ENCODE measurements at regions not wholly inside any gene's neighbourhood (a gene's known extent, or its start where the extent isn't known, plus 50 kb on each side); places are given as distances from the start of the nearest gene placed in this dataset.

DNA sequence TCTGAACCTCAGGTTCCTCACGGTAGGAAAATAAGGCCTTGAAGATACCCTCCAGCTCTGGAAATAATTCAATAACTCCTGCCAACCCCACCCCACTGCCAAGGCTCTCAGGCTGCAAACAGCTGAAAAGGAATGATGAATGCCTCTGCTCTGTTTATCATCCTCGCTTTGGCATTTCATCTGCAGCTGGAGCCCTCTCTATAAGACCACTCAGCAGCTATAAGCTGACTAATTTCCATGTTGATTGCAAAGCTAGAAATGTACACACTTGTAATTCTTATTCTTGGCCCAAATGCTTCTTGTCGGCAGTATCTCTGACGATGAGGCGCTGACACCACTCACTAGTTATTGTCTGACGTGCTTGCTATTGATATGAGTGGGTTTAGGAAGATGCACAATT lies 408.4 kb upstream of the NMUR2 start:
- H3K4me3 ChIP-seq (ENCODE audit: low read depth, low read length): no peak overlapping the region

DNA sequence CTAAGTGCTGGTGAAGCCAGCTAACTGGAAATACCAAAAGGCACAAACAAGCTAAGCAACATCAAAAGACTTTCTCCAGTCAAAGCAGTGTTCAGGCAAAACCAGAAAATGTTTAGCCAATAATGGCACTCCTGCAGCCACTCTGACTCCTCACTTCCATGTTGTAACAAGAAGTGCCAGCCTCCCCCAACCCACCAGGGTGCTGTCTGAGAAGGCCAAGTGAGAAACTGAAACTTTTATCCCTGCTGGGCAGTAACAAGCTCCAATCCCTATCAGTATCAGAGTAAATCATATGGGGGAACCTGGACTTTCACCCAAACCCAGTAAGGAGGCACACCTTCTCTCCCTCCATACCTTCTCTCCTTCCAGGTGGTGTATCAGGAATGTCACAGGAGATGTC lies 414.8 kb upstream of the NMUR2 start:
- no peak overlapping the region for H3K4me3 ChIP-seq (ENCODE audit: low read depth, low read length)
- DNase-seq (ENCODE audit: low read depth): no peak

More for the DNA sequence above, 408.4 kb upstream of the NMUR2 start:
- no peak for DNase-seq (ENCODE audit: low read depth)

DNA sequence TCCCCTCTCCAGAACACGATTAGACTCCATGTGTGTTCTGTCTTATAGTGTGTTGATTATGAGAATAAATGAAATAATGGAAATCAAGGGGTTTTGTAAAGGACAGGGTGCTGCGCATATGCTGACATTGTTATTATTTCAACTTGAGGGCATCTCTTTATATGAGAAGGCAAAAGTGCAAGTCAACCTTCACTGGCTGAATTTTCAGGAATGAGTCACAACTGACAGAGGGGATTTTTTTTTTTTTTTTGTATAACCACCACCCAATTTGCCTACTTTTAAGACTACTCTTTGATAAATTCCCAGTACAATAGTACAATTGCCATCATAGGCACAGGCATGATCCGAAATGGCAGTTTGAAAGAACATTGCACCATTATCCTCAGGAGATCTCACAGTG lies 419.2 kb upstream of the NMUR2 start:
- H3K4me3 ChIP-seq (ENCODE audit: low read depth, low read length): no peak overlapping the region
- DNase-seq (ENCODE audit: low read depth): no peak

DNA sequence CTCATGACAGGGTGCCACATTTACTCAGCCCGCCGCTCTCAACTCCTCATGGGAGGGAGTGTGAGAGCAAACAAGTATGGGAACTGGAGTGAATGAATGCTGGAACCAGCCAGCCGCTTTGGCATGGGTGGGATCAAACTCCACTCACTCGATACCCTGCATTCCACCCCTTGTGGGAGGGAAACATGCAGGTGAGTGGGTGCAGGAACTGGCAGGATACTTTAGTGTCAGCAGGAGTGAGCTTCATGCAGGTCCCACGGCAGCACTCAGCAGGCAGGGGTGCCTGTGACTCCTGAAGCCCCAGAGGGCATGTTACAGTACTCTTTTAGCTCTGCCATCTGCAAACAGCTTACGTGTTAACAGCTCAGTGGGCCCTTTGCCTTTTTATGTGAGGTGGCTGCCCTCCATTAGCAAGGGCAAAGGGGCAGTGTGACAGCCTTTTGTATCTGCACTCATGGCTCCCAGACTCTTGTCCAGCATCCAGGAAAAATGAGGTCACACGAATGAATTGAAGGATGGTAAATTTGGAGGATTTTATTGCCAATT lies 433.2 kb upstream of the NMUR2 start:
- H3K4me3 ChIP-seq (ENCODE audit: low read depth, low read length): no peak overlapping the region
- DNase-seq (ENCODE audit: low read depth): no peak

DNA sequence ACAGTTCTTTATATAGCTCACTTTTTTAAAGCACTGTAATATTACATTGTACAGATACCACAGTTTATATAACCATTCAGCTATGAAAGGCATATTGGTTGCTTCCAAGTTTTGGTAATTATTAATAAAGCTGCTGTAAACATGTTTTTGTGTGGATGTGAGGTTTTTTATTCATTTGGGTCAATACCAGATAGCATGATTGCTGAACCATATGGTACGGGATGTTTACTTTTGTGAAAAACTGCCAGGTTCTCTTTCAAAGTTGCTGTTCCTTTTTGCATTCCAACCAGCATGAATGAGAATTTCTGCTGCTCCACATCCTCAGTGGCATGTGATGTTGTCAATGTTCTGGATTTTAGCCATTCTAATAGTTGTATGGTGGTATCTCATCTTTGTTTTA lies 439.6 kb upstream of the NMUR2 start:
- DNase-seq (ENCODE audit: low read depth): no peak
- no peak overlapping the region for H3K4me3 ChIP-seq (ENCODE audit: low read depth, low read length)

DNA sequence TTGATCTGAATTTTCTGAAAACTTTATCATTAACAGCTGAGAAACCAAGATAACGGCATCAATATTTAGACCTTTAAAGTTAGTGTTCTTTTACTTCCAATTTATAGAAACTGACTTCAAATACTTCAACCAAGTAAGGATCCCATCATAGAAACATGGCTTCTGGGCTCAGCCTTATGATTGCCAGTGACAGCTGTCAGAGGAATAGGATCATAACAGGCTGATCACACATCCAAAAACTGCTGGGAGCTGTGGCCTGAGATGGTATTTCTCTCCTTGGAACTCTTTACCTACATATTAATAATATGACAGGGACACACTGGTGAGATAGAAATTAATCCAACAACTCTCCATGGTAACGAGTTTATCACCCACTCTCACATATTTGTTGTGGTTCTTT lies 448.3 kb upstream of the NMUR2 start:
- no peak overlapping the region for H3K4me3 ChIP-seq (ENCODE audit: low read depth, low read length)
- DNase-seq (ENCODE audit: low read depth): no peak

DNA sequence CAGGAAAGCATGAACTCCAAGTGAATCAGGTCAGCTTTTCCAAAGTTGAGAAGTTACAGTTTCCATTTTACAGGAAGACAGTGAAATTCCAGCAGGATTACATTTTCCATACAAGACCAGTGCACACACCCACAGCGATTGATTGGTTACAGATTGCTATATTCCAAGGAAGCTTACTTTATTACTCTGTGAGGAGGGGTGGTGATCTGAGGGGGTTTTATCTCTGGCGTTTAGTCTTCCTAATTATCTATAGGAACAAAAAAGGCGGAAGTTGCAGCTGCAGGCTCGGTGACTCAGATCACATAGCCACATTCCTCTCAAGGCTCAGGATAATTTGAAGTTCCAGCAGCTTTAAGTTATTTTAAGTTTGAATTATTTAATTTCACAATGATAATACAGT lies 450.4 kb upstream of the NMUR2 start:
- H3K4me3 ChIP-seq (ENCODE audit: low read depth, low read length): no peak overlapping the region
- no peak for DNase-seq (ENCODE audit: low read depth)

DNA sequence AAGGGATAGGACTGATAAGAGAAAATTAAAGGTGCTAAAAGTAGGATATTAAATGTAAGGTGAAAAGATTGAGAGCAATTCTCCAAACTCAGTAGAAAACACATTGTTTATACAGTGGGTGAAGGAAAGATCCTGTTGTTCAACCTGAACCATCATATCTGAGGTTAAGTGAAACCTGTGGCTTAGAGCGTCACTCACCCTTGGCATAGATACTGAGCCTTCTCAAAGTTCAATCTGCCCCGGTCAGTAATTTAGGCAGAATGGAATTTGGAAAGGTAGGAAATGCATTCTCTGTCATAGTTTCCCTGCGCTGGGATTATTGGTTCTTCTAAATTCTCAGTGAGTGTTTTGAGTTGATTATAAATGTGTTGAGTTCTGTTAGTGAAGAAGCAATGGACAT lies 456.2 kb upstream of the NMUR2 start:
- DNase-seq (ENCODE audit: low read depth): no peak
- no peak overlapping the region for H3K4me3 ChIP-seq (ENCODE audit: low read depth, low read length)

DNA sequence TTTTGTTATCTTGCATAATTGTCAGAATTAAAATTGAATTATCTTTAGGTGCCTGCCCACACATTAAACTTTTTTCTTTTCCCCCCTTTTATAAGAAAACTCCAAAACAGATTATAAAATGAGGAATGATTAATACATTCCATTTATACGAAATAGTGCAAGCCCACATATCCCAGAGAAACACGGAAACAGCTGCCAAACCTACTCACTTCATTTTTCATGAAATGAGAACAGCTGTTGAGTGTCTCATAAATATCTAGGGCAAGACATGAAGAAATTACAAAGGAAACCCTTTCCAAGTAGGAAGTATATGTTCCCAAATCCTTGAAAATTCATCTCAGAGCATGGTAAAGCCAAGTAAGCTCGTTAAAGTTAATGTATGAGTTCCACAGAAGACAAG lies 459.4 kb upstream of the NMUR2 start:
- no peak for DNase-seq (ENCODE audit: low read depth)
- no peak overlapping the region for H3K4me3 ChIP-seq (ENCODE audit: low read depth, low read length)

DNA sequence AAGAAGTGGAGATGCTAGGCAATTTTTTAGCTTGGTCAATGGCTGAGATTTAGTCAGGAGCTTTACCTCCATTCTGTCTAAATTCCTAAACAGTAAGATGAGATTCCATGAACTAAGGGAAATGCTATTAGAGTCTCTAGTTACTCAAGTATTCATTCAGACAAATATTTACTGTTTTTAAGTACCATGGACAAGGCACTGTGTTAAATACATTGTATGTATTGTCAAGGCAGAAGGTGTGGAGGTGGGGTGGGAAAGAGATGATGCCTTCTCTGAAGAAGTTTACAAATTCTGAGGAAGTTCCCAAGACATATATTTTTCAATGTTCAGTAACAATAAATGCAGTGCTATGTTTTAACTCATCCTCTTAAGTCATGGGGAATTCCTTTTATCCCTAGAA lies 459.9 kb upstream of the NMUR2 start:
- no peak for DNase-seq (ENCODE audit: low read depth)
- H3K4me3 ChIP-seq (ENCODE audit: low read depth, low read length): no peak overlapping the region

DNA sequence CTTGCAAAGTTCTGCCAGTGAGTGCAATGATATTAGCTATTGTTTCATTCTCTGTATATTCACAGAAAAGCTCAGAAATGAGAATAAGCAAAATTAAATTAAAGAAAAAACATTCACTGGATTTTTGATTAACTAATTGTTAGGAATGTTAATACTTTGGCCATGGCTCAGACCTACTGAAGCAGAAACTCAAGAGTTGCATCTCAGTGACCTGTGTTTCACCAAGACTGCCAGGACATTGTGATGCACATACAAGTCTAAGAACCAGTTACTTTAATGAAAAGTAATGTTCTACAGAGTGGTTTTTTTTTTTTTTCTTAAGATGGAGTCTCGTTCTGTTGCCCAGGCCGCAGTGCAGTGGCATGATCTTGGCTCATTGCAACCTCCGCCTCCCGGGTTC lies 464.9 kb upstream of the NMUR2 start:
- no peak overlapping the region for H3K4me3 ChIP-seq (ENCODE audit: low read depth, low read length)
- DNase-seq (ENCODE audit: low read depth): no peak

DNA sequence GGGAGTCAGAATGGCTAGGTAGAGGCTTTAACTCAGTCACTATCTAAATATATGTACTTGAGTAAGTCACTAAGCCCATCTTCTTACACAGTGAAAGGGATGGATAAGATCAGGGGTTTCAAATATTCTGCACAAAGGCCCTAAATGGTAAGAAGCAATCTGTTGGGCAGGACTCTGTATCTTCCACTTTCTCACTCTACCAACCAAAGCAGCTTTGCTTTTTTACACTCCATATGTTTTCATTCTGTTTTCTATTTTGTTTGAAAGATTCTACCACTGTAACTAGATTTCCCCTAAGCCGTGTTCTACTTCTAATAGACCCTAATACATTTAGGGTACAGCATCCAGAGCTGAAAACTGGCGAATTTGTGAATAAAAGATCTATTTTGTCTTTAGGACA lies 477.5 kb upstream of the NMUR2 start:
- H3K4me3 ChIP-seq (ENCODE audit: low read depth, low read length): no peak overlapping the region

DNA sequence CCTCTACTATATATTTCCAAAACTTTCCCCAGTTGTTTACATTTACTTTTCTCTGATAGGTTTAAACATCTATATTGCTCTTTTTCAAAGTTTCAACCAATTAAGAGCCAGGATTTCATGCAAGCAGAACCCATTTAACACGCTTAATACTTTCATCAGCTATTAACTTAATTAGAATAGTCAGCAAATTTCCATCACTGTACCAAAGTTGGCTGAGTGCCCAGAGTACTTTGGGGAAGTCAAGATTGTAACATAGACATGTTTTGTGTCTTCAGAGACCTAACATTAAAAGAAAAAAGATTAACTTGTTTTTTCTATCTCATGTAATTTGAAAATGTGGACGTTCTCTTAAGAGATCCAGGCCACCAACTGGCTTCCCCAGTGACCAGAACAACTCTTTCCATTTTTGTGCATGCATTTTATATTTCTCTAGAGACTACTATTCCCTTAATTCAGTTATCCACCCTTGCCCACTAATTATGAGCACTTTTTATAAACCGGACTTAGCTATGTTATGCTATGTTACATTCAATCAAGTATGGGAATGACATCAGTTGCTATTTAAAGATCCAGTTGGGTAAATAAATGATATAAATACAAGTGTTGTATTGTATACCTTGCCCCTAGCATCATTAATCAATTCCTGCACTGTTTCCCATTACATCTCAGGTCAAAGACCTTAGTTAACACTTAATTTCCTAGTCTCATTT lies 478.1 kb upstream of the NMUR2 start:
- no peak for DNase-seq (ENCODE audit: low read depth)

More for the DNA sequence above, 477.5 kb upstream of the NMUR2 start:
- DNase-seq (ENCODE audit: low read depth): no peak

DNA sequence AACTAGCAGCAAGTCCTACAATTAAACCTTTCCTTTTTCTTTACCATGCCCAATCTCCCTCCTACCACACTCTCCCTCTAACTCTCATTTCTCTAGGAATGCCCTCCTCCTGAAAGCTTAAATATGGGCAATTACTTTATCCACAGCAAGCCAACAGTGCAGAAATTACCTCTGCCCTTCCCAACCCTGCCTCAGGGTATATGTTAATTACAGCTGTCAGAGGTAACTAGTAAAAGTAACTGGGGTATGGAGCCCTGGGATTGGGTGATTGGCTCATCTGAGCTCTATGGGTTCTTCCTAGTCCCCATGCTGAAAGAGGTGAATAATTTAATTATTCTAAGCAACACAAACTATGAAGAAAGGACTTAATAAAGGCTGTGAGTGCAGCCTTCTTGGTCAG lies 478.9 kb upstream of the NMUR2 start:
- DNase-seq (ENCODE audit: low read depth): no peak
- no peak overlapping the region for H3K4me3 ChIP-seq (ENCODE audit: low read depth, low read length)

More for the DNA sequence above, 478.1 kb upstream of the NMUR2 start:
- H3K4me3 ChIP-seq (ENCODE audit: low read depth, low read length): no peak overlapping the region

DNA sequence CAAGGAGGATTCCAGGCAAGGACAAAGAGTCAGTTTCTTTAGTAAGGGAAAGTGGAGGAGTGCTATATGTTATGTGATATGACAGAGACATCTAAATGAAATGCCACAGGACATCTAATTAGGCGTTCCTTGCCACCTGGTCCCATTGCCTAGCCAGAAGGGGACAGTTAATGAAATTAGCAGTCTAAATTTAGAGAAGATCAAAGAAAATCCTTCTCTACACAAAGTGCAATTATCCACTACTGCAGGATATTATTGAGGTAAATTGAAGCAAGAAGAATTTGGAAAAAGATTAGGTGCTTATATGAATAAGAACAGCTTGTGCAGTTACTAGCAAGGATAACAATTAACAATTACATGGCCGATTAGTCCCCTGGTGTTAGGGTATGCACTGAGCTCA lies 495.3 kb upstream of the NMUR2 start:
- H3K4me3 ChIP-seq (ENCODE audit: low read depth, low read length): no peak overlapping the region
- no peak for DNase-seq (ENCODE audit: low read depth)

DNA sequence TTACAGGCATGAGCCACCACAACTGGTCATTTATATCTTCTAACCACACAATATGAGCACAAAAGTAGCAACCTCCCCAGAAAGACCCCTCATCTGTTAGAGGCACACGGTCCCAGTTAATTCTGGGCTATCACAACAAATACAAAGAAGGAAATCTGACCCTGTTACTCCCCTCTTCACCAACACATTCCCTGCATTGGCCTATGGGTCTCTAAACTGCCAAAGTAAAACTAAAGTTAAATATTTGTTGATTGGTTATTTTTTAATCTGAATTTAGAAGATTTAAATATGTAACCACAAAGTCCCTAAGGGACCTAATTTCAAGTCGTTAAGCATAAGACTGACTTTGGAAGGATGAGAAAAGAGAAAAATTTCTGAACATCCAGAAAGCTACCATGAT lies 496.7 kb upstream of the NMUR2 start:
- no peak for DNase-seq (ENCODE audit: low read depth)
- H3K4me3 ChIP-seq (ENCODE audit: low read depth, low read length): no peak overlapping the region

DNA sequence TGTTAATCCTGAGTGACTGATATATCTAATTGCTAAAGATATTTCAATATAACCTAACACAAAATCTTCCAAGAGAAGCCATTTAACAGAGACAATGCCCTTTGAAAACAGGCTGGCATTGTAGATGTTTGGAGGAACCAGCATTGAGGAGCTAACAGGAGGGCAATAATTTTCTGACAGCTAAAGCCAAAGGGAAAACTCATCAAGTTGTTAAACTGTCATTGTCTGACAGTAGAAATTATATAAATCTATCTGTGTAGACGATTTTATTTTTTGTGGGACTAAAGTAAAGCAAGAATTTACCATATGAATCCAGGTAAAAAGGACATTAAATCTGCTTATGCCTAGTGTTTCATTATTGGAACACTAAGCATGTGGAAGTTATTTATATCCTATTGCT lies 500.2 kb upstream of the NMUR2 start:
- DNase-seq (ENCODE audit: low read depth): no peak
- H3K4me3 ChIP-seq (ENCODE audit: low read depth, low read length): no peak overlapping the region

DNA sequence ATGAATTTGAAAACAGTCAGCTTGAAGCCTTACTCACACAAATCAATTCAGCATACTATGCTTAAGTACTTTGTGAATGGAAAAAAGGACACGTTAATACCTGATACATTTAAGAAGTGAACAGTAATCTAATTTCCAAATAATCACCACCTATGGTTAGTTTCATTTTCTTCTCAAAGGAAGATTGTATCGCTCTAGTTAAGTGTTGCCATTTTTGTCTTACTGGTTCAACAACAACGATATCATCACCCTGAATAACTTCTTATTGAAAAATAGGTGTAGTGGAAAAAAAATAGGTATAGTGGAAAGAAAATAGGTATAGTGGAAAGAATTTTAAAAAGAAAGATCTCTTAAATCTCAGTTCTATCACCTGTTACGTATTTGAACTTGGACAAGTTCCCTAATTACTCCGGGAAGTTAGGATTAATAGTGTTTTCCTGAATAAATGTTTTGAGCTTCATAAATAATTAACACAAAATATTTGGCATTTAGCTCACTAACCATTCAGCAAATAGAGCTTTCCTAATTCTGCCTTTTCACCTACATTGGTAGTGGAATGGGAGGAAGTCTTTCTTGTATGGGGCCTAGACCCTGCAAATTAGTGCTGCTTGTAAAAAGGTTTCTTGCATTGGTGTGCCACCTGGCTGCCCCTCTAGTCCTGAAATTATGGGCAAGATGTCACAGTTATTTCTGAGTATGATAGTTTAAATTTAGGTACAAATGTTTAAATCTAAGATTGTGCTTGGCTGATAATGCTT lies 502.6 kb upstream of the NMUR2 start:
- no peak for DNase-seq (ENCODE audit: low read depth)
- H3K4me3 ChIP-seq (ENCODE audit: low read depth, low read length): no peak overlapping the region

DNA sequence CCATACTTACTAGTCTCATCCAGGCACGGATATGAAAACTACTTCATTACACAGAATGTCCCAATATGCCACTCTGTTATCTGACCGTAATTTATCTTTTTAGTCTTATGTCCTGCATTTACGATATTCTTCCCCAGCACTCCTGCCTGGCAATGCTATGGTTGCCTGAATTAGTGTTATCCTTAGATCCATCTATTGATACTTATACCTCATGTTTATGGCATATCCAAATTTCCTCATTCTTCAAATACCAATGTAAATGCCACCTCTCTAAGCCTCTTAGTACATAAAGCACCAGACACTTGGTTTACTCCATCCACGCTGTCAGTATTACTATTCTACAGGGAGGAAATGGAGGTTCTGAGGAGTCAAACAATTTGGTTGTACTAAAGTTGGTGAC lies 507.8 kb upstream of the NMUR2 start:
- DNase-seq (ENCODE audit: low read depth): no peak

DNA sequence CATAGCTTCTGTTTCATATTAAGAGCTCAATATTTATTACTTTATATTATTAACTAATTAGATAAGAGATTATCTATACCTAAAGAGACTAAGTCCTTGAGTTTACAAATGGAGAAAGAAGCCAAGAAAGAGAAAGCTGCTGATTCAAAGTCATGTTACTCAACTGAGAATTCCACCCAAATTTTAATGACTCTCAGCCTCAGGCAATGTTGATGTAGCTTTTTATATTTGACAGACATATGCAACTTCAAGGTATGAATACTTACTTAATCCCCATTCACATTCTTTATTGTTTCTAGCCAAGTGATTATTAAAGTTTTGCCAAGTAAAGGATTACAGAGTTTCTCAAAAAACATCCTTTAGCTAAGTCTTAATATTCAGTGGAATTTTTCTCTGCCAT lies 527.5 kb upstream of the NMUR2 start:
- no peak overlapping the region for H3K4me3 ChIP-seq (ENCODE audit: low read depth, low read length)
- no peak for DNase-seq (ENCODE audit: low read depth)

More for the DNA sequence above, 507.8 kb upstream of the NMUR2 start:
- no peak overlapping the region for H3K4me3 ChIP-seq (ENCODE audit: low read depth, low read length)

DNA sequence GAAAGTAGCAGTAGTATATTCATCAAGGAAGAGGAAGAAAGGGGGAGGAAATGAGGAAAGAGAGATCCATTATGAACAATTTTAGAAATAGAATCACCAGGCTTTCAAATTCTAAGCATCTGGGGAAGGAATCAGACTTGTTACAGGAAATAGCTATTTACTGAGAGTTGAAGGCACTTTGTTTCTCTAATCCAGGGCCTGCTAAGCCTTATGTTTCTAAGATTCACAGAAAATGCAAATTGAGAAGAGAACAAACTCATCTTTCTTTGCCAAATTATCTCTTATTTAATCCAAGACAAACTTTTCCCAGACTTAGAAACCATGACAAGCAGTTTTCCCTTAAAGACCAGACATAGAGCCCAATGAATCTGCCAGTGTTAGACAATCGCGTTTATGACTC lies 528.0 kb upstream of the NMUR2 start:
- DNase-seq (ENCODE audit: low read depth): no peak
- H3K4me3 ChIP-seq (ENCODE audit: low read depth, low read length): no peak overlapping the region

All from skeletal muscle cell (primary cell).